ENCODE measurements at regions not wholly inside any gene's neighbourhood (a gene's known extent, or its start where the extent isn't known, plus 50 kb on each side); places are given as distances from the start of the nearest gene placed in this dataset.

- H3K9ac ChIP-seq (ENCODE audit: insufficient read depth, low read length): peak overlapping the region; percentile 16
- H3K4me3 ChIP-seq (replicated peaks in 1 of 4; ENCODE audit: control extremely low read depth in 1 of 4, insufficient read depth in 1 of 4, low read depth in 3 of 4, low read length in 4 of 4): peak overlapping the region; percentile 36 to 72 (median 48)
- H3K36me3 ChIP-seq (ENCODE audit: control insufficient read depth, insufficient read depth, low read length): no peaks in the 10 kb centered on the region
- no peaks in the 10 kb centered on the region for H3K27me3 ChIP-seq (ENCODE audit: control insufficient read depth, insufficient read depth, low read length)
- no peaks in the 10 kb centered on the region for H3K9me3 ChIP-seq (ENCODE audit: control insufficient read depth, insufficient read depth, low read depth, low read length)
- TF ChIP-seq EZH2 (IDR thresholded peaks at IDR 0.05; ENCODE audit: low read length, missing control alignments) (no peak), CTCF (conservative IDR thresholded peaks at IDR 0.05 in 1 of 2, IDR thresholded peaks at IDR 0.05 in 1 of 2; ENCODE audit: low read depth in 1 of 2, low read length in 2 of 2) (no peak)
- peak overlapping the region; percentile 7 for H3K27ac ChIP-seq (ENCODE audit: insufficient read depth, low read length)
- H3K4me1 ChIP-seq (ENCODE audit: control insufficient read depth, extremely low read depth, insufficient read depth, low read length): peaks cover 33% of the 10 kb centered on the region
- peaks cover 4% of the 10 kb centered on the region for H3K79me2 ChIP-seq (ENCODE audit: control insufficient read depth, insufficient read depth, low read length)
- no peak for DNase-seq (ENCODE audit: low read depth in 2 of 2)
- no peak overlapping the region for H2AFZ ChIP-seq (ENCODE audit: low read length)
- H3K4me2 ChIP-seq (ENCODE audit: extremely low read depth, insufficient read depth, low read length): peak overlapping the region; percentile 96
- no peaks in the 10 kb centered on the region for H4K20me1 ChIP-seq (ENCODE audit: control insufficient read depth, extremely low read depth, insufficient read depth, low read length)
Measured at GRCh38 chr9:129498451-129499384, 122.2 kb downstream of the C9orf50 start.

- peak overlapping the region; percentile 89 for H3K9ac ChIP-seq (ENCODE audit: insufficient read depth, low read length)
- H3K27ac ChIP-seq (ENCODE audit: insufficient read depth, low read length): peak overlapping the region; percentile 97
- H2AFZ ChIP-seq (ENCODE audit: low read length): no peak overlapping the region
- peaks cover 33% of the 10 kb centered on the region for H3K4me1 ChIP-seq (ENCODE audit: control insufficient read depth, extremely low read depth, insufficient read depth, low read length)
- H3K9me3 ChIP-seq (ENCODE audit: control insufficient read depth, insufficient read depth, low read depth, low read length): no peaks in the 10 kb centered on the region
- H3K4me3 ChIP-seq (replicated peaks in 1 of 4; ENCODE audit: control extremely low read depth in 1 of 4, insufficient read depth in 1 of 4, low read depth in 3 of 4, low read length in 4 of 4): peak overlapping the region; percentile 36 to 72 (median 48)
- H3K4me2 ChIP-seq (ENCODE audit: extremely low read depth, insufficient read depth, low read length): peak overlapping the region; percentile 96
- no peak for DNase-seq (ENCODE audit: low read depth in 2 of 2)
- TF ChIP-seq EZH2 (IDR thresholded peaks at IDR 0.05; ENCODE audit: low read length, missing control alignments): no peak
- TF ChIP-seq CTCF (conservative IDR thresholded peaks at IDR 0.05 in 1 of 2, IDR thresholded peaks at IDR 0.05 in 1 of 2; ENCODE audit: low read depth in 1 of 2, low read length in 2 of 2): no peak
- no peaks in the 10 kb centered on the region for H3K36me3 ChIP-seq (ENCODE audit: control insufficient read depth, insufficient read depth, low read length)
- no peaks in the 10 kb centered on the region for H3K27me3 ChIP-seq (ENCODE audit: control insufficient read depth, insufficient read depth, low read length)
- H4K20me1 ChIP-seq (ENCODE audit: control insufficient read depth, extremely low read depth, insufficient read depth, low read length): no peaks in the 10 kb centered on the region
- H3K79me2 ChIP-seq (ENCODE audit: control insufficient read depth, insufficient read depth, low read length): peaks cover 4% of the 10 kb centered on the region
Measured at GRCh38 chr9:129497813-129498450, 123.0 kb downstream of the C9orf50 start.

Data from fibroblast of lung (primary cell).